ENCODE measurements at regions not wholly inside any gene's neighbourhood (a gene's known extent, or its start where the extent isn't known, plus 50 kb on each side); places are given as distances from the start of the nearest gene placed in this dataset.

GRCh38 chr3:19757773-19758172 lies 176.2 kb downstream of the EFHB start:
- Mint-ChIP-seq H3K27ac (ENCODE audit: unreplicated experiment) (no peak overlapping the region), H3K9me3 (ENCODE audit: unreplicated experiment) (peaks cover 2% of the 10 kb centered on the region), H3K4me3 (ENCODE audit: unreplicated experiment) (no peak overlapping the region), H3K27me3 (ENCODE audit: low read depth, unreplicated experiment) (no peaks in the 10 kb centered on the region), H3K4me1 (ENCODE audit: low read depth, unreplicated experiment) (peaks cover 10% of the 10 kb centered on the region), H3K36me3 (ENCODE audit: low read depth, unreplicated experiment) (no peaks in the 10 kb centered on the region)
- no peak for FAIRE-seq
- no peaks in the 10 kb centered on the region for H3K79me2 ChIP-seq (ENCODE audit: insufficient read depth, low read length)
- no peak for DNase-seq (ENCODE audit: low read depth)
- TF ChIP-seq EZH2 (IDR thresholded peaks at IDR 0.05; ENCODE audit: insufficient read depth, low read length): no peak
- TF ChIP-seq, protein P1, sequence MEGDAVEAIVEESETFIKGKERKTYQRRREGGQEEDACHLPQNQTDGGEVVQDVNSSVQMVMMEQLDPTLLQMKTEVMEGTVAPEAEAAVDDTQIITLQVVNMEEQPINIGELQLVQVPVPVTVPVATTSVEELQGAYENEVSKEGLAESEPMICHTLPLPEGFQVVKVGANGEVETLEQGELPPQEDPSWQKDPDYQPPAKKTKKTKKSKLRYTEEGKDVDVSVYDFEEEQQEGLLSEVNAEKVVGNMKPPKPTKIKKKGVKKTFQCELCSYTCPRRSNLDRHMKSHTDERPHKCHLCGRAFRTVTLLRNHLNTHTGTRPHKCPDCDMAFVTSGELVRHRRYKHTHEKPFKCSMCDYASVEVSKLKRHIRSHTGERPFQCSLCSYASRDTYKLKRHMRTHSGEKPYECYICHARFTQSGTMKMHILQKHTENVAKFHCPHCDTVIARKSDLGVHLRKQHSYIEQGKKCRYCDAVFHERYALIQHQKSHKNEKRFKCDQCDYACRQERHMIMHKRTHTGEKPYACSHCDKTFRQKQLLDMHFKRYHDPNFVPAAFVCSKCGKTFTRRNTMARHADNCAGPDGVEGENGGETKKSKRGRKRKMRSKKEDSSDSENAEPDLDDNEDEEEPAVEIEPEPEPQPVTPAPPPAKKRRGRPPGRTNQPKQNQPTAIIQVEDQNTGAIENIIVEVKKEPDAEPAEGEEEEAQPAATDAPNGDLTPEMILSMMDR (IDR thresholded peaks at IDR 0.05; ENCODE audit: insufficient read depth, low read depth, low read length): no peak
- no peak overlapping the region for H2AFZ ChIP-seq (ENCODE audit: low read depth, low read length)
- no peak overlapping the region for H3K4me2 ChIP-seq (ENCODE audit: low read length)
- H3K27ac ChIP-seq (ENCODE audit: low read depth, low read length): no peak overlapping the region
- H3K9me3 ChIP-seq (ENCODE audit: insufficient read depth, low read depth, low read length): no peaks in the 10 kb centered on the region
- H3K27me3 ChIP-seq (ENCODE audit: insufficient read depth, low read length): no peaks in the 10 kb centered on the region
- no peaks in the 10 kb centered on the region for H3K36me3 ChIP-seq (ENCODE audit: insufficient read depth, low read length)
- H4K20me1 ChIP-seq (ENCODE audit: insufficient read depth, low read length): no peaks in the 10 kb centered on the region
- no peak overlapping the region for H3K9ac ChIP-seq (ENCODE audit: low read length)
- no peaks in the 10 kb centered on the region for H3K4me1 ChIP-seq (ENCODE audit: insufficient read depth, low read length)
- no peak overlapping the region for H3K4me3 ChIP-seq (ENCODE audit: insufficient read depth, low read depth, low read length)

DNA sequence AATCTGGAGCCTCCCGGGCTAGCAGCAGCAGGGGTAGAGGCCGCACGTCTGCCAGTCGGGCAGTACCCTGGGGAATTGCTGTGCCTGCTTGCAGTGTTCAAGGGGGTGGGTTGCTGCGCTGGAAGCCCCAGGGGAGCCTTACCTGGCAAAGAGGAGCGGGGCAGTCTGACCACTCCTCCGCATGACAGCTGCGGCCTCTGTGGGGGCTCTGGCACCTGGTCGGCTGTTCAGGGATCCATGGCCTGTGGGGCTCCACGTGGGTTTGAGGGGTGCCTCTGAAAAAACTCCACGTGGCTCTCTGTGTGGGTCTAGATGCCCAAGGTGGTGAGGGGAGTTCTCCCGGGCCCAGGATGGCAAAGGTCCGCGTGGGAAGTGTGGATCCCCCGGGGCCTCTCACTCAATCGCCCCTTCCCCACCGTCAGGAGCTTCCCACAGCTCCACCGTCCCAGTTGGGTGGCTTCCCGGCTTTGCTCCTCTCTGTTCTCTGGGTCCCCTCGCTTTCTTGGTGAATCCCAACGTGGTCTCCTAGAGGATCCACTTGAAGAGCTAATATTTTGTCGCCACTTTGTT lies 184.5 kb downstream of the EFHB start:
- Histone ChIP-seq H2AFZ (ENCODE audit: low read depth, low read length) (no peak overlapping the region), H3K27ac (ENCODE audit: low read depth, low read length) (no peak overlapping the region), H3K4me2 (ENCODE audit: low read length) (no peak overlapping the region), H3K4me3 (ENCODE audit: insufficient read depth, low read depth, low read length) (no peak overlapping the region), H3K79me2 (ENCODE audit: insufficient read depth, low read length) (no peaks in the 10 kb centered on the region), H3K27me3 (ENCODE audit: insufficient read depth, low read length) (no peaks in the 10 kb centered on the region), H3K4me1 (ENCODE audit: insufficient read depth, low read length) (no peaks in the 10 kb centered on the region), H3K36me3 (ENCODE audit: insufficient read depth, low read length) (no peaks in the 10 kb centered on the region), H4K20me1 (ENCODE audit: insufficient read depth, low read length) (no peaks in the 10 kb centered on the region), H3K9ac (ENCODE audit: low read length) (no peak overlapping the region), H3K9me3 (ENCODE audit: insufficient read depth, low read depth, low read length) (no peaks in the 10 kb centered on the region)
- H3K9me3 Mint-ChIP-seq (ENCODE audit: unreplicated experiment): no peaks in the 10 kb centered on the region
- H3K36me3 Mint-ChIP-seq (ENCODE audit: low read depth, unreplicated experiment): no peaks in the 10 kb centered on the region
- DNase-seq (ENCODE audit: low read depth): no peak
- no peaks in the 10 kb centered on the region for H3K4me1 Mint-ChIP-seq (ENCODE audit: low read depth, unreplicated experiment)
- TF ChIP-seq EZH2 (IDR thresholded peaks at IDR 0.05; ENCODE audit: insufficient read depth, low read length): no peak
- TF ChIP-seq, protein P1 (IDR thresholded peaks at IDR 0.05; ENCODE audit: insufficient read depth, low read depth, low read length): no peak
- no peak overlapping the region for H3K27ac Mint-ChIP-seq (ENCODE audit: unreplicated experiment)
- FAIRE-seq: no peak
- no peak overlapping the region for H3K4me3 Mint-ChIP-seq (ENCODE audit: unreplicated experiment)
- H3K27me3 Mint-ChIP-seq (ENCODE audit: low read depth, unreplicated experiment): no peaks in the 10 kb centered on the region

DNA sequence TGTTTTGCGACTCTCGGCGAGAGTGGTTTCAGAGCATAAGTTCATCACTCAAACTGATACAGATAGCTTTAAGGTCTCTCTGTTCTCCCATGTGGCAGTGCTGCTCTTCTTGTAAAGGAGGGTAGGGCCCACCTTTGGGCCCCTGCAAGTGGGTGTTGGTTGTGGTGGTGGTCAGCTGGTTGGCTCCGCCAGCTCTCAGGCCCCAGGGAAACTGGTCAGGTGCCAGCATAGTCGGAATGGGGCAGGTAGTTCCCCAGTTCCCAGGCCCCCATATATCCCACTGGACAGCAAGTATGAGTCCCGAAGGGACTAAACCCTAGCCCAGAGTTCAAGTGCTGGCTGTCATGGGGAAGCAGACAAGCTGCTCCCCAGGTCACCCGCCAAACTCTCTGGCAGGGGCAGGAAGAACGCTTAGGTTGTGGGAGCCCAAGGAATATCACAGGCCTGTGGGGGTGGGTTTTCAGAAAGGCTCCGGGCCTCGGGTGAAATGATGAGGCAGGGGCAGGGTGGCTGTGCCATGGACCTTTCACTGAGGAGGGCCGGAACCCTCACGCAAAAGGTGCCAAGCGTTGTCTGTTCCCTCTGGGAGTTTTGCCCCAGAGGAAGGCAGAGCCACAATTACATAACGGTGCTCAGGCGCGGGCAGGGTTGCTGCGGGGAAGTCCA lies 185.1 kb downstream of the EFHB start:
- DNase-seq (ENCODE audit: low read depth) (no peak), FAIRE-seq (no peak)
- no peaks in the 10 kb centered on the region for H3K27me3 ChIP-seq (ENCODE audit: insufficient read depth, low read length)
- H3K79me2 ChIP-seq (ENCODE audit: insufficient read depth, low read length): no peaks in the 10 kb centered on the region
- Mint-ChIP-seq H3K27me3 (ENCODE audit: low read depth, unreplicated experiment) (no peaks in the 10 kb centered on the region), H3K27ac (ENCODE audit: unreplicated experiment) (no peak overlapping the region), H3K9me3 (ENCODE audit: unreplicated experiment) (no peaks in the 10 kb centered on the region), H3K36me3 (ENCODE audit: low read depth, unreplicated experiment) (no peaks in the 10 kb centered on the region), H3K4me1 (ENCODE audit: low read depth, unreplicated experiment) (no peaks in the 10 kb centered on the region), H3K4me3 (ENCODE audit: unreplicated experiment) (no peak overlapping the region)
- no peaks in the 10 kb centered on the region for H3K4me1 ChIP-seq (ENCODE audit: insufficient read depth, low read length)
- no peaks in the 10 kb centered on the region for H4K20me1 ChIP-seq (ENCODE audit: insufficient read depth, low read length)
- H2AFZ ChIP-seq (ENCODE audit: low read depth, low read length): no peak overlapping the region
- no peak overlapping the region for H3K4me2 ChIP-seq (ENCODE audit: low read length)
- H3K27ac ChIP-seq (ENCODE audit: low read depth, low read length): no peak overlapping the region
- TF ChIP-seq EZH2 (IDR thresholded peaks at IDR 0.05; ENCODE audit: insufficient read depth, low read length): no peak
- TF ChIP-seq, protein P1 (IDR thresholded peaks at IDR 0.05; ENCODE audit: insufficient read depth, low read depth, low read length): no peak
- no peaks in the 10 kb centered on the region for H3K9me3 ChIP-seq (ENCODE audit: insufficient read depth, low read depth, low read length)
- no peak overlapping the region for H3K4me3 ChIP-seq (ENCODE audit: insufficient read depth, low read depth, low read length)
- no peak overlapping the region for H3K9ac ChIP-seq (ENCODE audit: low read length)
- H3K36me3 ChIP-seq (ENCODE audit: insufficient read depth, low read length): no peaks in the 10 kb centered on the region
